ENCODE measurements at regions not wholly inside any gene's neighbourhood (a gene's known extent, or its start where the extent isn't known, plus 50 kb on each side); places are given as distances from the start of the nearest gene placed in this dataset.

- DNase-seq = no peak
Observed at GRCh38 chr1:36572142-36572715, 89.5 kb upstream of the CSF3R start.

- no peak for DNase-seq
Observed at GRCh38 chr1:36571106-36571505, 88.4 kb upstream of the CSF3R start.

- DNase-seq = no peak
Observed at GRCh38 chr1:36570478-36571060, 87.9 kb upstream of the CSF3R start.

DNA sequence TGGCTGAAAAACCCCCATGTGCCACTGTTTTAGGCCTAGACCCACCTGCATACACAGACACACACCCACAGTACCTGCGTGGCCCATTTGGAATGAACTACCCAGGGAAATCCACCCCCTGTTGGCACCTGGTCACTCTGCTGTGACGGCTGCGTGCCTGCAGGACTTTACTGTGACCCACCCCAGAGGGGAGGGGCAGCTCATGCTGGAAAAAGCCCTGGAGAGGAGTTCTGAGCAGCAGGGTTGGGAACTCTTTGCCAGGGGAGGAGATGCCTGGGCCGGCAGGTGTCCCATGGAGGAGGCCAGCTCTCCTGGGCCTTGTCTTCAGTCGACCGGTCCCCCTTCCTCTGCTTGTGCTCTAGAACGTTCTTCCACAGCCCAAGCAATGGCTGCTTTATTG lies 87.3 kb upstream of the CSF3R start:
- no peak for DNase-seq

GRCh38 chr1:36567601-36568341 lies 85.1 kb upstream of the CSF3R start:
- DNase-seq = no peak

GRCh38 chr1:36565576-36566501 lies 83.1 kb upstream of the CSF3R start:
- DNase-seq = no peak

DNA sequence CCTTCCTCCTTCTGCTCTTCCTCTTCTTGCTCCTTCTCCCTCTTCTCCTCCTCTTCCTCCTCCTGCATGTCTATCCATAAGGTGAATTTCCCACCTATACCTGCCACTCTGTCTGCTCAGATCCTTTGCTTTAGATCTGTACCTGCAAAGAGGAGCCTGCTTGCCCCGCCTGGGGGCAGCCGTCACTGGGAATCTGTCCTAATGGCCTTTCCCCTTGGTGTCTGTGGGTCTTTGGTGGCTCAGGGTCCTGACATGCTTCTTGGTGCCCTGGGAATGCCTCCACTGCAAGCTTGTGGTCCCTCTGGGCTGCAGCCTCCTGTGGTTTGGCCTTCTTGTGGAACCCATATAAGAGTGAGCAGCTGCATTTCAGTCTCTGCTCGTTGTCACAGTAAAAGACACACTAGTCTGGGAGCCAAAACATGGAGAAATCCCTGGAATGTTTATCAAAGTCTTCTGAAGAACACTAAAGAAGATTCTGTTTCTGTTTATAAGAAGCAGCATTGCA lies 79.5 kb upstream of the CSF3R start:
- DNase-seq = no peak

DNA sequence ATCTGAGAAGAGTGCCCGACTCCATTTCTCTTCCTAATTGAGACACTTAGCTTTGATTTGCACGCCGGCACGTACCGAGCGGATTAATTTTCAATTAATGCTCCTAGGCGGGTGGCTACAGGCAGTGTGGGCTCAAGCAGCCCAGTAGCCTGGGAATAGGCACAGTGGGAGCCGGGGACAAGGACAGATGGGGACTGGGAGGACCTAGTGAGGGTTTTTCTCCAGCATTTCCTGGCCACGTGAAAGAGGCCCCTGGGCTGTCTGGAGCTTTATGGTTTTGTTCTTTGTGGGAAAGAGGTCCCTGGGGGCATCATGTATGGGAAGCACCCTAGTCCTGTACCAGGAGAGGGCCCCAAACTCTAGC lies 78.6 kb upstream of the CSF3R start:
- DNase-seq = no peak

GRCh38 chr1:36560621-36561360 lies 78.1 kb upstream of the CSF3R start:
- DNase-seq = no peak

- DNase-seq = no peak
Observed at GRCh38 chr1:36560177-36560576, 77.5 kb upstream of the CSF3R start.

DNA sequence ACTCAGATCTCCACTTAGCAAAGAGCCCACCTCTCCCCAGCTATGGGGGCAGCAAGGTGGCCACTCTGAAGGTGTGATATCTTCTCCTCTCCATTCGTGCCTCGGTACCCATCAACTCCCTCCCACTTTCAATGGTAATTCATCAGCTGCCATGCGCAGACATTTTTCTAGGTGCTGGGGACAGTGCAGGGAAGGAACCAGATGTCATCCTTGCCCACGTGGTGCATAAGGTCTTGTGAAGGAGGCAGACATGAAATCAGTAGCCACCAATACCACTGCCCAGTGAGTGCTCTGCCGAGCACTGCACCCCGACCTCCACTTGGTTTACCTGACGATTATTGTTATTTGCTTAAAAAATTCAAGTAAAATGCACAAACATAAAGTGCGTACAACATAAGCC lies 76.3 kb upstream of the CSF3R start:
- DNase-seq = no peak

DNA sequence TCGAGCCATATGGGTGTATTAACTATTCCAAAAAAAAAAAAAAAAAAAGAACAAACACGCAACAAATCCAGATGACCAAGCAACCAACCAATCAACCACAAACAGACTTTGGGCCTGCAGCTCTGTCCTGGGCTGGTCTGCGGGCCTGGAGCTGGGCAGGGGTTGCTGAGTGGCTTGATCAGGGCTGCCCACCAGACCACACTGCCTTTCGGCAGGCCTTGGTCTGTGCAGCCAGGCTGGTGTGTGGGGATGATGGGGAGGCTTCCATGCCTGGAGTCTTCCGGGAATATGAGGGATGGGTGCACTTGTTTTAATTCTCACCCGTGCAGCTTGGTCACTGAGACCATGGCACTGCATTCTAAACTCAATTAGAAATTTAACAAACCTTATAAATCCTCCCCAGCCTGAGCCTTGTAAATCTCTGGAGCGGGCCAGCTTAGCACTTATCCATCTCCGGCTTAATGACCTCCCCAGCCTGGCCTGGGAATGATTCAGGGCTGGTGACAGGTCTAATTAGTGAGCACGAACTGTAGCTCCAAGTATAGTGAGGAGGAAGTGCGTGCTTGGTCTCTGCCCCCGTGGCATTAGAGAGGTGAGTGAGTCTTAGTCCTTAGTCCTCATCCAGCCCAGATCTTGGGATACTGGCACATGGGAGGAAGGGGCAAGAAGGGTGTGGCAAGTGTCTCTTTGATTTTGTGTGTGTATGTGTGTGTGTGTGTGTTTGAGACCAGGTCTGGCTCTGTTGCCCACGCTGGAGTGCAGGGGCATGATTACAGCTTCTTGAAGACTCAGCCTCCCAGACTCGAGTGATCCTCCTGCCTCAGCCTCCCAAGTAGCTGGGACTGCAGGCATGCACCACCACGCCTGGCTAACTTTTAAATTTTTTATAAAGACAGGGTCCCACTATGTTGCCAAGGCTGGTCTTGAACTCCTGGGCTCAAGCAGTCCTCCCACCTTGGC lies 74.6 kb upstream of the CSF3R start:
- DNase-seq = no peak

GRCh38 chr1:36555041-36555440 lies 72.3 kb upstream of the CSF3R start:
- DNase-seq = no peak

- no peak for DNase-seq
Observed at GRCh38 chr1:36554323-36554628, 71.6 kb upstream of the CSF3R start.

GRCh38 chr1:36553591-36554322 lies 71.0 kb upstream of the CSF3R start:
- DNase-seq = peak; percentile 17

DNA sequence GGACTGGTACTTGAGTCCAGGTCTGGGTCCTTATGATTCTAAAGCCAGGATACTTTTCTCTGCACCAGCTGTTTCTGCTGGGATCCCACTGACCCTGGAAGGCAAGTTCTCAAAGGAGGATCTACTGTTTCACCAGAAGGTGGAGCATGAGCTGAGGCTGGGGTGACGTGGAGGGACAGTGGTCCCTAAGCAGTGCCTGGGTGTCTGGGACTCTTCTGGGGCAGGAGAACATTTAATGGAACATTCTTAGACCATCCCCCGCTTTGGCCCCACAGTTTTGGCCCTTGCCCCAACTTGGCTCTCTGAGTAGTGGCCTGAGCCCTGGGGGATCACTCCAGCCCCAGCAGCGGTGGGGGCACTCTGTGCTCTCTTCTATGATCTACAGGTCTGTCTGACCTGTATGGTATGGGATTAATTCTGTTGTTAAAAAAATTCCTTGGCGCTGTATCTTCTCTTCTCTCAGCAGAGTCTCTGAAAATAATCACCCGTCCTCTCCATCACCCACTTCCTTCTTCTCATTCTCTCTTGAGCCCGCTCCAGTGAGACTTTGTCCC lies 60.3 kb upstream of the CSF3R start:
- DNase-seq = peak; percentile 3

GRCh38 chr1:36542024-36542961 lies 59.6 kb upstream of the CSF3R start:
- no peak for DNase-seq

DNA sequence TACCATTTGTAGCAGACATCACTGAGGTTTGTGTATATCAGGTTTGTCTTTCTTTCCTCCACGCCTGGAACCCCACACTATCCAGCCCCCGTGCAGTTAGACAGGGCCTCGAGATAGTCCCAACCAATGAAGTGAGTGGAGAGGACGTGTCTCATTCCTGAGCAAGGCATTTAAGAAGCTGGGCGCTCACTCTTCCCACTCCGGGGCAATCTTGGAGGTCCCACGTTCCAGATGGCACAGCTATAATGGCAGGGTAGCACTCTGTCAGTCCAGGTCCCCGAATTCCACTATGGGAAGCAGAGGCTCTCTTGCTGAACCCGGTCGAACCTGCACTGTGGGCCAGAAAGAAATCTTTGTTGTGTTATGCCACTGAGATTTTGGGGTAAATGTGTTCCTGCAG lies 57.3 kb upstream of the CSF3R start:
- DNase-seq = no peak

DNA sequence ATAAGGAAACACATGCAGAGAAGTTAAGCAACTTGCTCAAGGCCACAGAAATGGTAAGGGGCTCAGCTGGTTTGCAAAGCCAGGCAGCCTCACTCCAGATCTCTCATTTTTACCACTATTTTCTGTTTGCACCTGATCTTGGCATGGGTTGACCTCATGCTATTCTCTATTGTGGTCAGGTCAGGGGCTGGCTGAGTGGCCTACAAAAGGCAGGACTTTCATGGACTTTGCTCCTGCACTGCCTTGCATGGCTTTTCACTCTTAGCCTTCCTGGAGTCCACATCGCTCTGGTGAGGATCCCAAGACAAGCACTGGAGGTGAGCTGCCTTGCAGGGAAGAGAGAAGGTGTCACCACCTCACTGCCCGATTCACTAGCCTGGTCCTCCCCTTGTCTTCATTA lies 56.8 kb upstream of the CSF3R start:
- DNase-seq = no peak

Measured in SHP77 treated with DMSO at 0.1 percent for 48 hours (cell line).